ENCODE measurements at regions not wholly inside any gene's neighbourhood (a gene's known extent, or its start where the extent isn't known, plus 50 kb on each side); places are given as distances from the start of the nearest gene placed in this dataset.

- Mint-ChIP-seq H3K27ac (ENCODE audit: unreplicated experiment) (no peak overlapping the region), H3K27me3 (ENCODE audit: low read depth) (peaks cover 50% of the 10 kb centered on the region), H3K4me3 (no peak overlapping the region), H3K9me3 (peaks cover 3% of the 10 kb centered on the region), H3K4me1 (no peaks in the 10 kb centered on the region), H3K36me3 (ENCODE audit: low read depth) (no peaks in the 10 kb centered on the region)
- no peak for DNase-seq (ENCODE audit: low read depth, low spot score)
- no peak for TF ChIP-seq CTCF (conservative IDR thresholded peaks at IDR 0.05)
These were observed 161.3 kb downstream of the DRD1 start for GRCh38 chr5:175282611-175283225.

- no peak overlapping the region for H3K4me3 Mint-ChIP-seq
- no peak overlapping the region for H3K27ac Mint-ChIP-seq (ENCODE audit: unreplicated experiment)
- peaks cover 50% of the 10 kb centered on the region for H3K27me3 Mint-ChIP-seq (ENCODE audit: low read depth)
- no peaks in the 10 kb centered on the region for H3K36me3 Mint-ChIP-seq (ENCODE audit: low read depth)
- DNase-seq (ENCODE audit: low read depth, low spot score): no peak
- no peak for TF ChIP-seq CTCF (conservative IDR thresholded peaks at IDR 0.05)
- peaks cover 3% of the 10 kb centered on the region for H3K9me3 Mint-ChIP-seq
- H3K4me1 Mint-ChIP-seq: no peaks in the 10 kb centered on the region
These were observed 162.3 kb downstream of the DRD1 start for GRCh38 chr5:175281714-175282113.

DNA sequence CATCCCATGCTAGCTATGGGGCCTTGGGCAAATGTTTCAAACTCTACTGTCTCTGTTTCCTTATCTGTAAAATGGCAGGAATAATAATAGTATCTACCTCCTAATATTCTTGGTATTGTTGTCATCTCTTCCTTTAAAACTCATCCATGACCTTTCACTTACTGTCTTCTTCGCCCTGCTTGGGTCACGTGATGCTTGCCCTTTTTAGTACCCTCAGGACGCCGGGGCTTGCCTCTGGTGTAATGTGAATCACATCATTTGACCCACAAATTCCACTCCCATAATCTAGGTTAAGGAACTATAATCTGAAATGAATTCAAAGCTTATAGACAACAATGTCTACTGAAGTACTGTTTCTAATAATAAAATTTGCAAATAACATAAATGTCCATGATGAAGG, 162.7 kb downstream of the DRD1 start:
- Mint-ChIP-seq H3K4me3 (no peak overlapping the region), H3K27ac (ENCODE audit: unreplicated experiment) (no peak overlapping the region), H3K4me1 (no peaks in the 10 kb centered on the region)

DNA sequence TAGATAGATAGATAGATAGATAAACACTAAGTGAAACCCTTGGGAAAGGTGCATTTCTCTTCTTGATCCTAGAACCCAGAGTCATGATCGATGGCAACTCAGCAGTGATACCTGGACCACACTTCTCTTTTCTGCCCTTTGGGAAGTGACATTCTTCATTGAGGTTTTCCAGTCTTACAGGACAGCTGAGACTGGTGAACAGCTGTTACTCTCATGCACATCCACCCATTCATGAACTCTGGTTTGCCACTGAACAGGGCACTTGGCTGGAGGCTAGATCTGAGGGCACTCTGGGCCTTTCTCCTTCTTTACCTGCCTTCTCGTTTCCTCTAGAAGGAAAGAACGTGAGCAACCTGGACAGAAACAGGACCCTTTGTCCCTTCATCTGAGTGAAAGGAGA, 164.5 kb downstream of the DRD1 start:
- no peak for DNase-seq (ENCODE audit: low read depth, low spot score)
- H3K9me3 Mint-ChIP-seq: peaks cover 5% of the 10 kb centered on the region
- peaks cover 61% of the 10 kb centered on the region for H3K27me3 Mint-ChIP-seq (ENCODE audit: low read depth)
- no peak overlapping the region for H3K4me3 Mint-ChIP-seq
- no peak for TF ChIP-seq CTCF (conservative IDR thresholded peaks at IDR 0.05)
- H3K4me1 Mint-ChIP-seq: no peaks in the 10 kb centered on the region
- H3K27ac Mint-ChIP-seq (ENCODE audit: unreplicated experiment): no peak overlapping the region
- no peaks in the 10 kb centered on the region for H3K36me3 Mint-ChIP-seq (ENCODE audit: low read depth)

More for the DNA sequence above, 162.7 kb downstream of the DRD1 start:
- no peak for TF ChIP-seq CTCF (conservative IDR thresholded peaks at IDR 0.05)
- H3K27me3 Mint-ChIP-seq (ENCODE audit: low read depth): peaks cover 52% of the 10 kb centered on the region
- H3K9me3 Mint-ChIP-seq: peaks cover 3% of the 10 kb centered on the region
- DNase-seq (ENCODE audit: low read depth, low spot score): no peak
- H3K36me3 Mint-ChIP-seq (ENCODE audit: low read depth): no peaks in the 10 kb centered on the region

DNA sequence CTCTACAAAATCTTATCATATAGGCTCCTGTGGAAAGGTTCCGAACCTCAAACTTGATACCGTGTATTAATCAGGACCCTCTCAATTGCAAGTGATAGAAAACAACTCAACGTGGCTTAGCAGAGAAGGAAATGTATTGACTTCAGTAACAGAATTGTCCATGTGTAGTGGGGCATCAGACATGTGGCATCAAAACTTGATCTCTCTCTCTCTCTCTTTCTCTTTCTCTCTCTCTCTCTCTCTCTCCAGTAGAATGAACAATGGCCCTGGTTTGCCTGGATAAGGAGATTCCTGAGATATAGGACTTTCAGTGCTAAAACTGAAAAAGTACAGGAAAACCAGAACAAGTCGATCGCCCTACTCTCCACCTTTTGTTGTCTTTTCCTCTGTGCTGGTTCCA, 168.2 kb downstream of the DRD1 start:
- DNase-seq (ENCODE audit: low read depth, low spot score): no peak
- Mint-ChIP-seq H3K9me3 (peaks cover 5% of the 10 kb centered on the region), H3K27ac (ENCODE audit: unreplicated experiment) (no peak overlapping the region), H3K4me1 (no peaks in the 10 kb centered on the region), H3K4me3 (no peak overlapping the region), H3K36me3 (ENCODE audit: low read depth) (no peaks in the 10 kb centered on the region), H3K27me3 (ENCODE audit: low read depth) (peaks cover 38% of the 10 kb centered on the region)
- no peak for TF ChIP-seq CTCF (conservative IDR thresholded peaks at IDR 0.05)

Measured in neural crest cell (in vitro differentiated cells).